ENCODE measurements at regions not wholly inside any gene's neighbourhood (a gene's known extent, or its start where the extent isn't known, plus 50 kb on each side); places are given as distances from the start of the nearest gene placed in this dataset.

GRCh38 chr1:65725064-65725463, 67.6 kb upstream of the PDE4B start:
- H3K27ac ChIP-seq = no peak overlapping the region
- H3K4me3 ChIP-seq = no peak overlapping the region

GRCh38 chr1:65728504-65728903, 64.2 kb upstream of the PDE4B start:
- no peak overlapping the region for H3K27ac ChIP-seq
- H3K4me3 ChIP-seq = no peak overlapping the region

GRCh38 chr1:65729259-65729658, 63.4 kb upstream of the PDE4B start:
- H3K4me3 ChIP-seq = no peak overlapping the region
- no peak overlapping the region for H3K27ac ChIP-seq

- Histone ChIP-seq H3K27ac (no peak overlapping the region), H3K4me3 (no peak overlapping the region)
Measured at GRCh38 chr1:65734979-65735378, 57.7 kb upstream of the PDE4B start.

GRCh38 chr1:65741993-65742392, 50.7 kb upstream of the PDE4B start:
- no peak overlapping the region for H3K4me3 ChIP-seq
- H3K27ac ChIP-seq = no peak overlapping the region
